Activated T-cell treated with anti-CD3 and anti-CD28 coated beads, Interleukin-2, amount 50 U/mL, for 1 hour (primary cell): ENCODE measurements at regions not wholly inside any gene's neighbourhood (a gene's known extent, or its start where the extent isn't known, plus 50 kb on each side); places are given as distances from the start of the nearest gene placed in this dataset.

Experiments
- DNase-seq: peaks from one replicate; pipeline ENCODE4 v3.0.0-alpha.2; 2020

- DNase-seq = no peak
Observed at GRCh38 chr12:76256904-76257303, 91.3 kb downstream of the BBS10 start.

- no peak for DNase-seq
Observed at GRCh38 chr12:76256321-76256720, 91.9 kb downstream of the BBS10 start.

GRCh38 chr12:76255692-76256091, 92.5 kb downstream of the BBS10 start:
- DNase-seq = no peak

- no peak for DNase-seq
Observed at GRCh38 chr12:76255281-76255680, 92.9 kb downstream of the BBS10 start.

GRCh38 chr12:76252031-76252430, 96.2 kb downstream of the BBS10 start:
- no peak for DNase-seq

- DNase-seq = no peak
Observed at GRCh38 chr12:76250256-76250655, 98.0 kb downstream of the BBS10 start.

GRCh38 chr12:76249501-76249900, 98.7 kb downstream of the BBS10 start:
- DNase-seq = no peak

GRCh38 chr12:76247992-76248391, 100.2 kb downstream of the BBS10 start:
- DNase-seq = no peak

GRCh38 chr12:76247026-76247646, 101.1 kb downstream of the BBS10 start:
- DNase-seq = no peak

GRCh38 chr12:76246611-76247010, 101.6 kb downstream of the BBS10 start:
- DNase-seq = no peak

- no peak for DNase-seq
Observed at GRCh38 chr12:76244300-76244699, 103.9 kb downstream of the BBS10 start.

- DNase-seq = no peak
Observed at GRCh38 chr12:76242813-76243550, 105.2 kb downstream of the BBS10 start.

GRCh38 chr12:76241371-76241770, 106.8 kb downstream of the BBS10 start:
- DNase-seq = no peak

- no peak for DNase-seq
Observed at GRCh38 chr12:76240281-76240680, 107.9 kb downstream of the BBS10 start.

- no peak for DNase-seq
Observed at GRCh38 chr12:76238688-76239087, 109.5 kb downstream of the BBS10 start.

- no peak for DNase-seq
Observed at GRCh38 chr12:76237086-76237701, 111.0 kb downstream of the BBS10 start.

GRCh38 chr12:76236640-76237039, 111.6 kb downstream of the BBS10 start:
- DNase-seq = no peak

- DNase-seq = no peak
Observed at GRCh38 chr12:76234741-76235140, 113.5 kb downstream of the BBS10 start.

GRCh38 chr12:76232013-76232412, 116.2 kb downstream of the BBS10 start:
- no peak for DNase-seq

- no peak for DNase-seq
Observed at GRCh38 chr12:76226956-76227355, 121.3 kb downstream of the BBS10 start.

- no peak for DNase-seq
Observed at GRCh38 chr12:76226397-76226796, 121.8 kb downstream of the BBS10 start.

GRCh38 chr12:76223869-76224268, 124.3 kb downstream of the BBS10 start:
- DNase-seq = no peak

- no peak for DNase-seq
Observed at GRCh38 chr12:76220980-76221379, 127.2 kb downstream of the BBS10 start.

GRCh38 chr12:76219806-76220205, 128.4 kb downstream of the BBS10 start:
- no peak for DNase-seq
